GM23338 (cell line): ENCODE measurements at regions not wholly inside any gene's neighbourhood (a gene's known extent, or its start where the extent isn't known, plus 50 kb on each side); places are given as distances from the start of the nearest gene placed in this dataset.
A peak's percentile ranks its signal among the peaks of the same experiment; 100 is the strongest.

Experiments used
- ATAC-seq: fragments of 200-7000 bp; cut with Tn5 transposase; 3 replicates; pipeline ENCODE4 v1.9.1; 2020
- DNase-seq: peaks from one replicate; pipeline ENCODE4 v3.0.0-alpha.2; 2015; ENCODE audit warnings: low spot score
- H2AFZ ChIP-seq: fragments of 200-600 bp; sonication (generic); 2 replicates; pipeline ENCODE4 v1.8.0; 2016; ENCODE audit warnings: antibody characterized with exemption, mild to moderate bottlenecking, moderate library complexity
- H3F3A ChIP-seq: fragments of 200-600 bp; sonication (generic); replicated peaks from 2 replicates; pipeline ENCODE4 v1.8.0; 2017; ENCODE audit warnings: antibody characterized with exemption, mixed run types, low read depth
- H3K27ac ChIP-seq: fragments of 200-600 bp; sonication (generic); 2 replicates; pipeline ENCODE4 v1.6.1; 2016; ENCODE audit warnings: low read depth
- H3K27me3 ChIP-seq: fragments of 200-600 bp; sonication (generic); 2 replicates; pipeline ENCODE4 v1.8.0; 2016; ENCODE audit warnings: mild to moderate bottlenecking, mixed run types, moderate library complexity; ENCODE audit not compliant: insufficient read depth
- H3K36me3 ChIP-seq: fragments of 200-600 bp; sonication (generic); 2 replicates; pipeline ENCODE4 v1.8.0; 2016; ENCODE audit warnings: mild to moderate bottlenecking; ENCODE audit not compliant: insufficient read depth
- H3K4me1 ChIP-seq: fragments of 200-600 bp; sonication (generic); 2 replicates; pipeline ENCODE4 v1.8.0; 2016; ENCODE audit warnings: mild to moderate bottlenecking, moderate library complexity; ENCODE audit not compliant: insufficient read depth
- H3K4me2 ChIP-seq: fragments of 200-600 bp; sonication (generic); 2 replicates; pipeline ENCODE4 v1.7.1; 2017; ENCODE audit warnings: mixed run types
- H3K4me3 ChIP-seq: fragments of 200-600 bp; sonication (generic); 2 replicates; pipeline ENCODE4 v1.6.1; 2016; ENCODE audit warnings: mixed run types
- H3K79me2 ChIP-seq: fragments of 200-600 bp; sonication (generic); replicated peaks from 2 replicates; pipeline ENCODE4 v1.8.0; 2017; ENCODE audit warnings: mild to moderate bottlenecking; ENCODE audit not compliant: insufficient read depth
- H3K9me2 ChIP-seq: fragments of 200-600 bp; sonication (generic); 2 replicates; pipeline ENCODE4 v1.8.0; 2017; ENCODE audit not compliant: insufficient read depth
- H4K20me1 ChIP-seq: fragments of 200-600 bp; sonication (generic); replicated peaks from 2 replicates; pipeline ENCODE4 v1.8.0; 2017; ENCODE audit warnings: mild to moderate bottlenecking; ENCODE audit not compliant: insufficient read depth
- H3K27ac Mint-ChIP-seq: 2 replicates; pipeline ENCODE4 v1.8.0; 2020; ENCODE audit warnings: inconsistent platforms, mild to moderate bottlenecking, moderate library complexity, mixed read lengths
- H3K27me3 Mint-ChIP-seq: 3 replicates; pipeline ENCODE4 v1.8.0; 2022; ENCODE audit warnings: low read depth, mild to moderate bottlenecking, moderate library complexity, mixed read lengths, inconsistent platforms; ENCODE audit not compliant: insufficient read depth, poor library complexity
- H3K36me3 Mint-ChIP-seq: 3 replicates; pipeline ENCODE4 v1.8.0; 2021; ENCODE audit warnings: low read depth, mild to moderate bottlenecking, inconsistent platforms, moderate library complexity, mixed read lengths
- H3K4me1 Mint-ChIP-seq: 3 replicates; pipeline ENCODE4 v1.8.0; 2020; ENCODE audit warnings: mild to moderate bottlenecking, inconsistent platforms, mixed read lengths
- H3K4me3 Mint-ChIP-seq: 3 replicates; pipeline ENCODE4 v1.8.0; 2021; ENCODE audit warnings: moderate library complexity, mild to moderate bottlenecking, inconsistent platforms, mixed read lengths
- H3K9me3 Mint-ChIP-seq: 3 replicates; pipeline ENCODE4 v1.8.0; 2020; ENCODE audit warnings: moderate library complexity, mild to moderate bottlenecking, inconsistent platforms, mixed read lengths
- EZH2 ChIP-seq: fragments of 200-600 bp; sonication (generic); IDR thresholded peaks from one replicate; pipeline ENCODE4 v1.8.0; 2017; ENCODE audit warnings: antibody characterized with exemption, mild to moderate bottlenecking, low read depth; ENCODE audit not compliant: unreplicated experiment
- EZH2phosphoT487 ChIP-seq: fragments of 200-600 bp; sonication (generic); IDR thresholded peaks from one replicate; pipeline ENCODE4 v1.8.1; 2018; ENCODE audit warnings: antibody characterized with exemption; ENCODE audit not compliant: unreplicated experiment
- JUNB ChIP-seq: IDR thresholded peaks from one replicate; pipeline ENCODE4 v1.6.1; 2016; ENCODE audit warnings: antibody characterized with exemption; ENCODE audit not compliant: unreplicated experiment
- NANOG ChIP-seq: IDR thresholded peaks from 2 replicates; pipeline ENCODE4 v1.6.1; 2016; ENCODE audit warnings: antibody characterized with exemption, borderline replicate concordance
- POLR2AphosphoS5 ChIP-seq: IDR thresholded peaks from 2 replicates; pipeline ENCODE4 v1.6.1; 2016; ENCODE audit warnings: antibody characterized with exemption, low read depth
- STAT1 ChIP-seq: IDR thresholded peaks from one replicate; pipeline ENCODE4 v1.6.1; 2016; ENCODE audit warnings: antibody characterized with exemption; ENCODE audit not compliant: unreplicated experiment
- ZNF114 ChIP-seq: fragments of 250-450 bp; sonication (Bioruptor Pico); IDR thresholded peaks from 2 replicates; pipeline ENCODE4 v1.5.0; 2020; ENCODE audit warnings: mild to moderate bottlenecking, moderate library complexity
- TF ChIP-seq, protein P1 (sequence below), 2 experiments: fragments of 200-600 bp in 1 of 2; sonication (generic) in 1 of 2; conservative IDR thresholded peaks; 2 replicates each; pipeline versions ENCODE4 v1.5.1 to v1.6.1; 2016 to 2017; ENCODE audit warnings: antibody characterized with exemption in 2 of 2, low read depth in 2 of 2, mild to moderate bottlenecking in 2 of 2, moderate library complexity in 1 of 2

- peak; percentile 11 for ATAC-seq
- peaks cover 25% of the 10 kb centered on the region for H4K20me1 ChIP-seq
Measured at GRCh38 chr13:50125554-50126262, 110.5 kb downstream of the KCNRG start.

GRCh38 chr13:50126263-50126992, 111.2 kb downstream of the KCNRG start:
- Histone ChIP-seq H3K79me2 (no peaks in the 10 kb centered on the region), H3K4me3 (peak overlapping the region; percentile 89), H3F3A (peaks cover 54% of the 10 kb centered on the region), H4K20me1 (peaks cover 20% of the 10 kb centered on the region), H3K36me3 (no peaks in the 10 kb centered on the region), H3K9me2 (no peaks in the 10 kb centered on the region), H2AFZ (peak overlapping the region; percentile 96), H3K4me2 (peak overlapping the region; percentile 95), H3K27ac (no peak overlapping the region), H3K4me1 (peaks cover 66% of the 10 kb centered on the region), H3K27me3 (peaks cover 91% of the 10 kb centered on the region)
- Mint-ChIP-seq H3K27me3 (peaks cover 82% of the 10 kb centered on the region), H3K4me3 (peak overlapping the region; percentile 79), H3K27ac (no peak overlapping the region), H3K9me3 (peaks cover 2% of the 10 kb centered on the region; the same call in 2 of the 3 replicates), H3K4me1 (peaks cover 63% of the 10 kb centered on the region), H3K36me3 (no peaks in the 10 kb centered on the region; the same call in 2 of the 3 replicates)
- DNase-seq (peak; percentile 50), ATAC-seq (no peak)
- peak; percentile 99 for TF ChIP-seq EZH2
- no peak for TF ChIP-seq POLR2AphosphoS5
- peak; percentile 59 for TF ChIP-seq EZH2phosphoT487

More at GRCh38 chr13:50125554-50126262, 110.5 kb downstream of the KCNRG start:
- H3K27ac ChIP-seq: no peak overlapping the region
- H3K27me3 Mint-ChIP-seq: peaks cover 82% of the 10 kb centered on the region
- peak overlapping the region; percentile 96 for H2AFZ ChIP-seq
- peak overlapping the region; percentile 79 for H3K4me3 Mint-ChIP-seq
- TF ChIP-seq, protein P1, sequence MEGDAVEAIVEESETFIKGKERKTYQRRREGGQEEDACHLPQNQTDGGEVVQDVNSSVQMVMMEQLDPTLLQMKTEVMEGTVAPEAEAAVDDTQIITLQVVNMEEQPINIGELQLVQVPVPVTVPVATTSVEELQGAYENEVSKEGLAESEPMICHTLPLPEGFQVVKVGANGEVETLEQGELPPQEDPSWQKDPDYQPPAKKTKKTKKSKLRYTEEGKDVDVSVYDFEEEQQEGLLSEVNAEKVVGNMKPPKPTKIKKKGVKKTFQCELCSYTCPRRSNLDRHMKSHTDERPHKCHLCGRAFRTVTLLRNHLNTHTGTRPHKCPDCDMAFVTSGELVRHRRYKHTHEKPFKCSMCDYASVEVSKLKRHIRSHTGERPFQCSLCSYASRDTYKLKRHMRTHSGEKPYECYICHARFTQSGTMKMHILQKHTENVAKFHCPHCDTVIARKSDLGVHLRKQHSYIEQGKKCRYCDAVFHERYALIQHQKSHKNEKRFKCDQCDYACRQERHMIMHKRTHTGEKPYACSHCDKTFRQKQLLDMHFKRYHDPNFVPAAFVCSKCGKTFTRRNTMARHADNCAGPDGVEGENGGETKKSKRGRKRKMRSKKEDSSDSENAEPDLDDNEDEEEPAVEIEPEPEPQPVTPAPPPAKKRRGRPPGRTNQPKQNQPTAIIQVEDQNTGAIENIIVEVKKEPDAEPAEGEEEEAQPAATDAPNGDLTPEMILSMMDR (conservative IDR thresholded peaks at IDR 0.05; ENCODE audit: low read depth in 2 of 2): no peak
- TF ChIP-seq EZH2phosphoT487 (peak; percentile 24), JUNB (no peak), ZNF114 (CRISPR knock-in tag) (no peak), EZH2 (no peak), STAT1 (no peak), NANOG (no peak)
- no peaks in the 10 kb centered on the region for H3K36me3 ChIP-seq
- H3K36me3 Mint-ChIP-seq: no peaks in the 10 kb centered on the region; the same call in 2 of the 3 replicates
- H3K27me3 ChIP-seq: peaks cover 91% of the 10 kb centered on the region
- peaks cover 59% of the 10 kb centered on the region for H3K4me1 ChIP-seq
- H3K4me2 ChIP-seq: peak overlapping the region; percentile 95
- no peaks in the 10 kb centered on the region for H3K79me2 ChIP-seq
- peak overlapping the region; percentile 89 for H3K4me3 ChIP-seq
- no peak overlapping the region for H3K27ac Mint-ChIP-seq
- peaks cover 55% of the 10 kb centered on the region for H3F3A ChIP-seq
- H3K9me2 ChIP-seq: no peaks in the 10 kb centered on the region
- peaks cover 56% of the 10 kb centered on the region for H3K4me1 Mint-ChIP-seq
- peak; percentile 91 for DNase-seq
- H3K9me3 Mint-ChIP-seq: peaks cover 2% of the 10 kb centered on the region; the same call in 2 of the 3 replicates
